ENCODE measurements at regions not wholly inside any gene's neighbourhood (a gene's known extent, or its start where the extent isn't known, plus 50 kb on each side); places are given as distances from the start of the nearest gene placed in this dataset.
"Not testable (repeated sequence)": the region's sequence is repeated elsewhere in the genome, so short reads cannot be mapped to it uniquely, and the experiment has no call there.

DNA sequence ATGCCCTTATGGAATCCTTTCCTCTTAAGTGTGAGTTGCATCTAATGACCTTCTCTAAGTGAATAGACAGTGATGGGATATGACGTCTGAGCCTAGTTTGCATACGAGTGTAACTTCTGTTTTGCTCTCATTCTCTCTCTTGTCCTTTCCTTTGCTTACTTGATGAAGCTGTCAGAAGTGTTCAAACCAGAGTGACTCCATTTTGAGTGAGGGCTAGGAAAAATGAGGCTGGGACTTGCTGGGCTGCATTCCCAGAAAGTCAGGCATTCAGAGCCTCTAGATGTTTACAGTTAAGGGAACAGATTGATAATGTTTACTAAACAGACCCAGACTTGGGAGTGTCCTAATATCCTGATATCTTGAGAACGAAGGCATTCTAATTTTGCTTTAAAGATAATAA is 311.2 kb upstream of the SOX4 start:
- not testable (repeated sequence) for FAIRE-seq; DNase-seq (ENCODE audit: low spot score in 2 of 2)

DNA sequence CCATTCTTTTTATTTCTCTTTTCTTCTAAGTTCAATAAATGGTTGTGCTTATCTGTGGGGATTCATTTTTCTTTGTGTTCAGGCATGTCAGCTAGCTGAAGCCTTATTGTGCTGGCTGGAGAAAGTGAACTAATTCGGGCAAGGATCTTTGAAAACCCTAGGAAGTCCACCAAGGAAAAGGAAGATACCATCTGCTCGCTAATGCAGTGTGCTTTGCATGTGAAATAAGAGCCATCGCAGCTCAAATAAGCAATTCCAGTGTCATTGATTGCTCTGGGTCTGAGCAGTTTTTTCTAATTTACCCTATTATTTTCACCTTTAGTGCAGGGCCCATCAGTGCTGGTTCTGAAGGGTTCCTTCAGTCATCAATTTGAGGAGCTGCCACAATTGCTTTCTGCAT is 309.4 kb upstream of the SOX4 start:
- DNase-seq (ENCODE audit: low spot score in 2 of 2) (no peak), FAIRE-seq (no peak)

DNA sequence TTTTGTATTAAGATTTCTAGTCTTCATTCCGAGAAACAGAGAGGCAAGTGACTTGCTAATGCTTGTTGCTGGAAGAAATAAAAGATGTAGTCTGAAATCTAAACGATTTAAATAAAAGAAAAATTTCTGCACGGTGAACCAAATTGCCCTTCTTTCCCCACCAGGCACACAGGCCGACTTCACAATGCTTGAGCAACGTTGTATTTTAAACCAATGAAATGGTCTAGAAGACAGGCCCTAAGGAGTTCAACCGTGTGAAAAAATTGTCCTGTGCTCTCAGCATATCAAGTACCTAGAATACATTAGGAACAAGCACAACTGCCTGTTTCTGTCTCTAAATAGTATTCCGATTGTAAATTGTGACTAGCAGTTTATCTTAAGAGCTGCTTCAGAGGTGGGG is 308.8 kb upstream of the SOX4 start:
- DNase-seq (ENCODE audit: low spot score in 2 of 2) (no peak), FAIRE-seq (no peak)

DNA sequence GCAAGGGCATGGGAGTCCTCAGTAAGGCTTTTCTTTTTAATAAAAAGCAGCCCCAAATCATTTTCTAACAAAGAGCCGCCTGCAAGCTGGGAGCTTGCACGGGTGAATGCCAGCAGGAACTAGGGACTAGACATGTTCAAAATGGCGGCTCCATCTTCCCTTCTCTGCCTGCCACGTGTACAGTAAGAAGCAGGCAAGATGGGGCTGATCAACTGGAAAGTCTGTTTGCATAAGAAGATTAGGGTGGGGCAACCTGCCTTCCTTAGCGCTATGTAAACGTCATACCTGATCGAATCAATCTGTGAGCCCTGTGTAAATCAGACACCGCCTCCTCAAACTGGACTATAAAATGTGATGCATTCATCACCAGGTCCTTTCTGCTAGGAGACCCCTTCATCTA is 299.4 kb upstream of the SOX4 start:
- FAIRE-seq (no peak), DNase-seq (ENCODE audit: low spot score in 2 of 2) (no peak)

DNA sequence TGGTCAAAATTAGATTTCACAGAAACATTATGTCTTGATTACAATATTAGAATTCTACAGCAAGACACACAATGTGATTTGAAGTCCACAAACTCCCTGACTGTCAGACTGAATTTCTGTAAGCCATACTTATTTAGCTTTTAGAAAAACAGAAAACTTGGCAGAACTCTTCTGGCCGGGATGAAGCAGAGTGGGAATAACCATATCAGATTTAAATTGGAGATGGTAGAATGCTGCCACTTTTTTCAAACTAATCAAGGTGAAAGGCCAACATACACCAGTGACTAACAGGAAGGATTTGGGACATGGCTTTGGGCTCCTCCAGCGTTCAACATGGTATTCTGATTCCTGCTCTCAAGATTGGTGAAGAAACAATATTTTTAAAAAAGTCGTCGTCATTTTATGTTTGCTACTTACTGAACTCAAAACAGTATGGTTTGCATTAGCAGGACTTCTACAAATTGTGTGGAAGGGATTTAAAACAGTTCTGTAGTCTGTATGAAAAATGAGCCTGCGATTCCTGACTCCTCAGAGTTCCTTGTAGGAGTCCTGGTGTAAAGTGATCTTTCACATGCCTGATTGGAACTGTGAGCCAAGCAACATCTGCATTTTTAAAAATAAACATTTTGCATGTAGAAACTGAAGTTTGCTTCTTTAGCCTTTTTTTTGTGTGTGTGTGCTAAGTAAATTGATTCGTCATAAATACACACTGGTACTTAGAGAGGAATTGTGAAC is 297.9 kb upstream of the SOX4 start:
- FAIRE-seq (no peak), DNase-seq (ENCODE audit: low spot score in 2 of 2) (no peak)

DNA sequence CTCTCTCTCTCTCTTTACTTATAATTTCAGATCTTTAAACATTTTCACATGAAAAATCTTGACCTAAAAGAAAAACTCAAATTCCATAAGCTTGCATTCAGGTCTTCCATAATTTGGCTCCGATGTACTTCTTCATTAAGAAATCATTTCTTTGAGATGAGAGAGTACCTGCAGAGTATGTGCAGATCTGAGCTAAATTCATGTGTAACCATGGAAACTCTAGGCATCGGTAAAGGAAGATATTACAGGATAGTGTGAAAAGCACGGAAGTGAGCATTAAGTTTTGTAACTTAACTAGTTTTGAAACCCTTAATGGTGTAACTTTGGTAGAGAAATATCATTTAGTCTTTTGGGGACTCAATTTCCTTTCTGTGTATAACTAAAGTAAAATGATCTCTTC is 295.9 kb upstream of the SOX4 start:
- DNase-seq (ENCODE audit: low spot score in 2 of 2) (no peak), FAIRE-seq (no peak)

DNA sequence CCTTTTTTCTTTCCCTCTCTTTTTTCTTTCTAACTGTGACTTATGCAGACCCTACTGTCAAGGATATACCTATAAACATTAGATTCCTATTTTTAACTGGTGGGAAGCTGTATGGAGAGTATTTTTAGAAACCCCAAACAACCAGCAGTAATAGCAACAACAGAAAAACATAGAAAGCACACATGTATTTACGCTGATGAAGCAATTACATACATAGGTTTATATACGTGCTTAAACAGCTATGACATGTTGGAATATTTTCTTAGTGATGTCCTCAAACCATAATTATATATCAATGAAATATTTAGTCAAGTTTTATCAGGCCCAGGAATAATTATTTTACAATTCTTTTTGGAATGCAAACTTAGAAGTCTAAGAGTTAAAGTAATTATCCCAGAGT is 294.3 kb upstream of the SOX4 start:
- no peak for FAIRE-seq
- no peak for DNase-seq (ENCODE audit: low spot score in 2 of 2)

DNA sequence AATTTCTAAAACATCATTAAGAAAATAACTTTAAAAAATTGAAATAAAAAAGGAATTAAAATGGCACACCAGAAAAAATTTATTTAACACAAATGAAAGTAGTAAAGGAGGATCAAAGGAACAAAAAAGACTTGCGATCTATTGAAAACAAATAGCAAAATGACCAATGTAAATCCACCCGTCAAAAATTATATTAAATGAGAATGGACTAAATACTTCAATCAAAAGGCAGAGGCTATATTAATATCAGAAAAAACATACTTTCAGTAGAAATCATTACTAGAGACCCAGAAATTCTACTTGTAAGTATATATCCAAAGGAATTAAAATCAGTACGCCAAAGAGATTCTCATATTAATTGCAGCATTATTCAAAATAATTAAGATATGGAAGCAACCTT is 293.1 kb upstream of the SOX4 start:
- no peak for DNase-seq (ENCODE audit: low spot score in 2 of 2)
- peak; percentile 64 for FAIRE-seq

DNA sequence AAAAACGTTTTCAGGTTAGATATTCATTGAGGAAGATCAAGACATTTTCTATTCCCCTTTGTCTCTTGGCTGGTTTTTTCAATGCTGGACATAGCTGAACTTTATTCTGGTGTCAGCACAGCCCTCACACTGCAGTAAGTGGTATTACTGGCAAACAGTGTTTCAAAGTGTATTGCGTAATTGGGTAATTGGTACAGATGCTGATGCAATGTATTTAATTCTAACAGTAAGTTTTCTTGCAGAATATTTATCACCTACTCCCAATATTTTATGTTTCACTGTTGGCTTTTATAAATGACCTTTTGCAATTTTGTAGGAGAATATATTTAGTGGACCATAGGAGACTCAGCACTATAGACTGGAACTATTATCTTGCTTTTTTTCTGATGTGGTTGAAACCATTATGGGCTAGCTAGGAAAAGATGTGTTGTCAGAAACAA is 287.6 kb upstream of the SOX4 start:
- DNase-seq (ENCODE audit: low spot score in 2 of 2) (no peak), FAIRE-seq (no peak)

DNA sequence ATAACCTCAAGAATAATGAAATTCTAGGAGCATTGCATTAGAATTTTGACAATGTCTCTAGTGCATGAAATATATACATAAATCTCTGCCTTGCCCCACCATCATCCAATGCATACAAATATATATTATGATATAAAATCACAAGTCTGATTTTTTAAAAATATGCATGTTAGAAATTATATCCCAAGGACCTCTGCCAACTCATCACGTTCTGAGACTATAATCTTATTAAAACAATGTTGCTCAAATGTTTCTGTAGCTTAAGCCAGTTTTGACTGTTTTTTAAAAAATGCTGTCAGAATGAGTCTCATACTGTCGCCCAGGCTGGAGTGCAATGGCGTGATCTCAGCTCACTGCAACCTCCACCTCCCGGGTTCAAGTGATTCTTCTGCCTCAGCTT is 287.0 kb upstream of the SOX4 start:
- DNase-seq (ENCODE audit: low spot score in 2 of 2) (no peak), FAIRE-seq (no peak)

DNA sequence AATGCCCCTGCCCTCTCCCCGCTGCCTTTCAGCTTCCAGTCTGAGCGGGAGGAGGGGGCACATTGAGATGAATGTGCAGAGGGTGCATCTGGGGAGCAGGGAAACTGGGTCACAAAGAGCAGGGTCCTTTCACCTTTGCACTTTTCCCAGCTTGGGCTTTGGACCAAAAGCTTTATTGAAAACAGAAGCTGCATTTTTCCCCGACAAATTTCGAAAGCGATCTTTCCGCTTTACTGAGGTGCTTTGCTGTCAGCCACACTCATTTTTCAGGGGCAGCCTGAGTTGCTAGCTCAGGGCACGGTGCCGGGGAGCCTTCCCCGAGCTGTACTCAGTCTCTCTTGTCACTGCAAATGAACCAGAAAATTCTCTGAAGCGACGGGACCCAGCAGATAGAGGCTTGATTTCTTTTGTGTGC is 283.7 kb upstream of the SOX4 start:
- no peak for DNase-seq (ENCODE audit: low spot score in 2 of 2)

DNA sequence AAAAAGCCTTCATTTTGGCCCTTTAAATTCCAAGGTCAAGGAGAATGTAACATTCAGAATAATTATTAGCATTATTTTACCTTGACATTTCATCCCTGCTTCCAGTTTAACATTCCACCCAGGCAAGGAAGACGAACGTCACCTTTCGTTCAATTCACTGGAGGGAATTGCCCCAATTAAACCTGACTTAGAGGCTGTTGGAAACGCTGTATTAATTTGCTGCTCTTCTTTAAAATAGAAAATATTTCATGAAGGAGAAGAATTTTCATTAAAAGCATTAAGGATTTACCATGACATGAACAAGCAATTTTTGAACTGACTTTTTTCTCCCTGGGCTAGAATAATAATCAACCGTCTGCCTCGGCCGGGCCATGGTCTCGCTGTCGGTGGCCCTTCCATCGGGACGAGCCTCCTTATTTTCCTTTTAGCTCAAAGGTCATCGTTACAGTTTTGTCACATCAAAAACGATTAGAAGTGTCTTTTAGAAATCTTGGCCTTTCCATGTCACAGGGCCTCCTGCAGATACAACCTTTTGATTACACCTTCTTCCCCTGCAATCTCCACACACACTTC is 282.9 kb upstream of the SOX4 start:
- no peak for FAIRE-seq
- no peak for DNase-seq (ENCODE audit: low spot score in 2 of 2)

More for the DNA sequence above, 283.7 kb upstream of the SOX4 start:
- no peak for FAIRE-seq

DNA sequence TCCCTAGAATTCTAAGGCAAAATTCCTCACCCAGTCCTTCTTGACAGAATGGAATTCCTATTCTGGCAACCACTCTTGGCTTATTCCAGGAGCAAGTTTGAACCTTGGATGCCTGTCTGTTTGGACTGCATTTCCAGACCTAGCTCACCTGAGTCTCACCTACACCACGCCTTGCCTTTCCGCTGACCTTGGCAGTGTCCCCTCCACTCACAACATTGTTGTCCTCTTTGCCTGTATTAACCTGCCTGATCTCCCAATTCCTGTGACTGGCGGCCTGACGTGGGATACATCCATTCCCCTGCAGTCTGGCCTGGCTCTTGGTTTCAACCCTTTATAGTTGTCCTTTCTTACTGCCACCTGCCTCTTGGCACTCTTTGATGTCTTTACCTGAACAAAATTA is 281.4 kb upstream of the SOX4 start:
- FAIRE-seq (no peak), DNase-seq (ENCODE audit: low spot score in 2 of 2) (no peak)

DNA sequence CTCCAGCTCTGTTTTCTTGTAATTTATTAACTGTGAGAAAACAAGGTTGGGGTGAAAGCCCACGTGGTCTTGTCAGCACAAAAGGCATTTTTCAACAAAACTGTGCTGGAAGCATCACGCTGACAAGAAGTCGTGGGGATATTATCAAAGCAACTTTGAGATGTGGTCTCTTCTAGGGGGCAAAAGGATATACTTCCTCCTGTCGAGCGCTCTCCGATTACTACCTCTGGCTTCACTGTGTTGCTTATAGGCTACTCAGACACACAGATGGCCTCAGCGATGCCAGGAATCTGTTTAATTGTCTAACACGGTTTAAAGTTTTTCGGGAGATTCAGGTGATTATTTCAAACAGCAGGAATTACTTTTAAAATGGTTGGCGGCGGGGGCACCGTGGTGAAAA is 275.9 kb upstream of the SOX4 start:
- FAIRE-seq (no peak), DNase-seq (ENCODE audit: low spot score in 2 of 2) (no peak)

DNA sequence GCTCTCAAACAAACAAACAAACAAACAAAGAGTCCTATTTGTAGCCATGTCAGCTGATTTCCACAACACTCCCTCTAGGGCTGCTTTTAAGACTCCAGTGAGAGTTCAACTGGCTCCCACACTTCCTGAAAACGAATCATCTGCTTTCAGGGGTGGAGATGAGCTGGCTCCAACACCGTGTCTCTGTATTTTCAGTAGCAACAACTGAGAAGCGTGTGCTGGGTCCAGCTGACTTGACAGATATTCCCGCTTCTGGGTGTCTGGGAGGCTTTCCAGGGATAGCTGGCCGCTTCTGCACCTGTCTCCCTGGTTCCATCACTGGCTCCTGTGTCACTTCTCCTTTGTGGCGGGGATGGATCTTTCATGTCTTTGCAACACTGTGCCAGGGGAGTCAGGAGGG is 272.5 kb upstream of the SOX4 start:
- DNase-seq (ENCODE audit: low spot score in 2 of 2) (no peak), FAIRE-seq (no peak)

DNA sequence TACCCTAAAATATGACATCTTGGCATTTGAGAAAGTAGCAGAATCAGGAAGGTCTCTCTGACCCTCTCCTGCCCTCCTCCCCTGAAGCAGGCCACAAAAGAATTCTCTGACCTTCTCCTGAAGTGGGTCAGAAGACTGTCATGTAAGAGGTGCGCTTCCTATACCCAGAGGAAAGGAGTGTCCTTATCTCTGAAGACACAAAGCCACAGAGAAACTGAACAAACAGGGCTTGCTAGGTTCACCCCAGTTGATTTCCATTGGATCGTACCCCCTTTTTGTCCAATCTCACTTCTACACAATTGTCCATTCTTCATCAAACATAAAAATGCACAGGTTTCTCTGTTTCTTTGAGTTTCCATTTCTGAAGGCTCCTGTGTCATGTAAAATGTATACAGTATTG is 272.0 kb upstream of the SOX4 start:
- DNase-seq (ENCODE audit: low spot score in 2 of 2): no peak
- FAIRE-seq: no peak

DNA sequence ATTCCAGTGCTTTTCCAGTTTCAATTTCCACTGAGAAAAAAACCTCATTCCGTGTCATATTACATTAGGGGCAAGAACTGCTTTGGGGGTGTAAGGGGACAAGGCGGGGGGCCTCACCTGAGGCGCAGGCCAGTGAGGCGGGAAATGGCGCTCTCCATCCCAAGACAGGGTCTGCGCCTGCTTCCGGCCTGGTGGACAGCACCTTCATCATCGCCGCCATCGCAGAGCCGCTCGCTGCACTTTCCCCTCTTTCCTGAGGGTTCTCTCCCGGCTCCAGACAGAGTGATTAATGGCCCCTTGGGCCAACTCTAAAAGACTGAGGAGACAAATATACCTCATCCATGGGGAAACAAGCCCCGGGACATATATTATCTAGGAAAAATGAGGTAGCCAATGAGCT is 270.0 kb upstream of the SOX4 start:
- DNase-seq (ENCODE audit: low spot score in 2 of 2) (no peak), FAIRE-seq (no peak)

DNA sequence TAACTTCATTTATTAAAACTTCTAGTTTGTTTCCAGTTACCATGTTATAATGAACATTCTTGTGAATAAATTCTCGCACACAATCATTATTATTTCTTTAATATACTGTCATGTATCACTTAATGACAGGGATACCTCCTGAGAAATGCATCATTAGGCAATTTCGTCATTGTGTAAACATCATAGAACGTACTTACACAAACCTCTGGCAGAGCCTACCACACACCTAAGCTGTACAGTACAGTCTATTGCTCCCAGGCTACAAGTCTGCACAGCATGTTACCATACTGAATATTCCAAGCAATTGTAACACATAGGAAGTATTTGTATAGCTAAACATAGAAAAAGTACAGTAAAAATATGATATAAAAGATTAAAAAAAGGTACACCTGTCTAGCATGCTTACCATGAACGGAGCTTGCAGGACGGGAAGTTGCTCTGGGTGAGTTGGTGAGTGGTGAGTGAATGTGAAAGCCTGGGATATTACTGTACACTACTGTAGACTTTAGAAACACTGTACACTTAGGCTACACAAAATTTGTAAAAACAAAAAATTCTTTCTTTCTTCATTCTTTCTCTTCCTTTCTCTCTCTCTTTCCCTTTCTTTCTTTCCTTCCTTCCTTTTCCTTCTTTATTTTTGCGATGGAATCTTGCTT is 268.2 kb upstream of the SOX4 start:
- FAIRE-seq (no peak), DNase-seq (ENCODE audit: low spot score in 2 of 2) (no peak)

DNA sequence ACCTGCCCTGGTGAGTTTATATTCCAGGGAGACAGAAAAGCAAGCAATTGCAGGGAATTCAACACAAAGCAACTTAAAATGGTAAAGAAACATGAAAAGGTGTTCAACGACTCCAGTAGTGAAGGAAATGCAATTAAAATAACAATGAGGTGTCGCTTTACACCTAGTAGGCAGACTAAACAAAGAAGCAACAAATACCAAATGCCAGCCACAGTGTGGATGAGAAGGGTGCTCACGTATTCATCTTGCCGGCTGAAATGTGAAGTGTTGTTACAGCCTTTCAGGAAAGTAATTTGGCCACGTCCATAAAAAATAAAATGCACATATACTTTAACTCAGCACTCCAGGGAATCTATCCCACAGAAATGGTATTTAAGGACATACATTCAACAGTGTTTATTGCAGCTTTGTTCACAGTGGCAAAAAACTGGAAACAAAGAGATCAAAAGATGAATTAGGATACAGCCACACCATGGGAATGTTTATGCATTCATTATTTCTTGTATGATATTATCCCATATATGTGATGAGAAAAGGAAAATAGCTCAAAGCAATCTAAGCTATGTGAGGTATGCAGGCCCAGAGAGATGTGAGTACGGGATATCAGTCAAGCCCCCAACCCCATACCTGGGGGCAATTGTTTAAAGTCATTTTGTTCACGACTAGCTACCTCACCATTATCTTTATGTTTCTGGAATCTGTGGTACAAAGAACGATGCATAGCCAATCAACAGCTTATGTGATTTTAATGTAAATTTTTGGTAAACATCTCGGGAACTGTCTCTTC is 266.0 kb upstream of the SOX4 start:
- DNase-seq (ENCODE audit: low spot score in 2 of 2) (no peak), FAIRE-seq (no peak)

DNA sequence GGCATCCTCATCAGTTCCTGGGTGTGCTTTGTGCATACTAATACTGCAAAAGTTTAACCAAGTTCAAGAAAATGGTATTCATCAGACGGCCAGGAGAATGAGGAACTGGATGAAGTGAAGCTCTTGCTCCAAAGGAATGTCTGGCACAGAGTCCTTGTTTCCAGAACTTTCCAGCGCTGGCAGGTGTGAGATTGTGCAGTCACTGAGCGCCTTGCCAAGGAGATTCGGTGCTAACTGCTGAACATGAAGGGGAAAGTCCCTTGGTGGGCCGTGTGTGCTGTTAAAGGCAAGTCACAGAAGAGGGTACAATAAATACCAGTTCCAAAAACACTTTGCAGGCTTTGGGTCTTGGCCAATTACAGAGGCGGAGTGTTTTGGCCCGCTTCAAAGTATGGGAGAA is 262.3 kb upstream of the SOX4 start:
- FAIRE-seq: no peak
- peak in 1 of 2 donors; percentile 21 for DNase-seq (ENCODE audit: low spot score in 2 of 2)

DNA sequence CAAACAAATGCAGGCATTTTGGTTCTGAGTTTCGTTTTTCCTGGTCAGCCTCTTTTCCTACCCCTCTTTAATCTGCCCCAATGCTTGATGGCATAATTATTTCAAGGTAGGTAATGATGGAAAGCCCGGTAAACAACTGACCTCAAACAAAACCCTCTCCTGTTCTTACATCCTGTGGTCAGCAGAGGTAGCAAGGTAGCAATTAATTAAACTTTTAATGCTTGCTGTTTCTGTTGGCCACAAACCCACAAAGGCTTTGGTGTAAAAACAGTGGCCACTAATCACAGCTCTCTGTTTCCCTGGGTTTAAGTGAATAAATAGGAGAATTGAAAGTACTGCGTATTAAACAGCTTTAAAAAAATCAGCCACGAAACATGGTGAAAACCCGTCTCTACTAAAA is 261.5 kb upstream of the SOX4 start:
- DNase-seq (ENCODE audit: low spot score in 2 of 2): no peak
- FAIRE-seq: no peak
